ENCODE measurements at regions not wholly inside any gene's neighbourhood (a gene's known extent, or its start where the extent isn't known, plus 50 kb on each side); places are given as distances from the start of the nearest gene placed in this dataset.
"Not testable (repeated sequence)": the region's sequence is repeated elsewhere in the genome, so short reads cannot be mapped to it uniquely, and the experiment has no call there.

- no peak for DNase-seq (ENCODE audit: low read depth)
These were observed 474.1 kb upstream of the ZMIZ1 start for GRCh38 chr10:78594559-78595268.

GRCh38 chr10:78595269-78595619, 473.5 kb upstream of the ZMIZ1 start:
- no peak for DNase-seq (ENCODE audit: low read depth)

- no peak for DNase-seq (ENCODE audit: low read depth)
These were observed 472.2 kb upstream of the ZMIZ1 start for GRCh38 chr10:78596556-78596955.

- no peak for DNase-seq (ENCODE audit: low read depth)
These were observed 470.8 kb upstream of the ZMIZ1 start for GRCh38 chr10:78597796-78598555.

- DNase-seq (ENCODE audit: low read depth) = no peak
These were observed 469.5 kb upstream of the ZMIZ1 start for GRCh38 chr10:78599122-78599853.

GRCh38 chr10:78600121-78600665, 468.6 kb upstream of the ZMIZ1 start:
- no peak for DNase-seq (ENCODE audit: low read depth)

- DNase-seq (ENCODE audit: low read depth) = no peak
These were observed 468.0 kb upstream of the ZMIZ1 start for GRCh38 chr10:78600740-78601139.

- no peak for DNase-seq (ENCODE audit: low read depth)
These were observed 466.4 kb upstream of the ZMIZ1 start for GRCh38 chr10:78602201-78602932.

GRCh38 chr10:78604286-78604685, 464.5 kb upstream of the ZMIZ1 start:
- no peak for DNase-seq (ENCODE audit: low read depth)

GRCh38 chr10:78604721-78605120, 464.0 kb upstream of the ZMIZ1 start:
- no peak for DNase-seq (ENCODE audit: low read depth)

- no peak for DNase-seq (ENCODE audit: low read depth)
These were observed 462.9 kb upstream of the ZMIZ1 start for GRCh38 chr10:78605800-78606350.

GRCh38 chr10:78606766-78607165, 462.0 kb upstream of the ZMIZ1 start:
- not testable (repeated sequence) for DNase-seq (ENCODE audit: low read depth)

- no peak for DNase-seq (ENCODE audit: low read depth)
These were observed 458.8 kb upstream of the ZMIZ1 start for GRCh38 chr10:78609976-78610375.

- DNase-seq (ENCODE audit: low read depth) = no peak
These were observed 455.6 kb upstream of the ZMIZ1 start for GRCh38 chr10:78613132-78613531.

- DNase-seq (ENCODE audit: low read depth) = no peak
These were observed 454.5 kb upstream of the ZMIZ1 start for GRCh38 chr10:78614267-78614666.

- no peak for DNase-seq (ENCODE audit: low read depth)
These were observed 454.0 kb upstream of the ZMIZ1 start for GRCh38 chr10:78614744-78615143.

GRCh38 chr10:78616125-78616695, 452.6 kb upstream of the ZMIZ1 start:
- DNase-seq (ENCODE audit: low read depth) = no peak

GRCh38 chr10:78617115-78617514, 451.7 kb upstream of the ZMIZ1 start:
- no peak for DNase-seq (ENCODE audit: low read depth)

GRCh38 chr10:78617631-78618030, 451.1 kb upstream of the ZMIZ1 start:
- no peak for DNase-seq (ENCODE audit: low read depth)

GRCh38 chr10:78618050-78618449, 450.7 kb upstream of the ZMIZ1 start:
- DNase-seq (ENCODE audit: low read depth) = no peak

GRCh38 chr10:78619115-78619851, 449.5 kb upstream of the ZMIZ1 start:
- DNase-seq (ENCODE audit: low read depth) = no peak

All from activated gamma-delta T cell treated with anti-CD3 and anti-CD28 coated beads, Interleukin-2, amount 50 U/mL, for 16 hours (primary cell).